ENCODE measurements at regions not wholly inside any gene's neighbourhood (a gene's known extent, or its start where the extent isn't known, plus 50 kb on each side); places are given as distances from the start of the nearest gene placed in this dataset.

DNA sequence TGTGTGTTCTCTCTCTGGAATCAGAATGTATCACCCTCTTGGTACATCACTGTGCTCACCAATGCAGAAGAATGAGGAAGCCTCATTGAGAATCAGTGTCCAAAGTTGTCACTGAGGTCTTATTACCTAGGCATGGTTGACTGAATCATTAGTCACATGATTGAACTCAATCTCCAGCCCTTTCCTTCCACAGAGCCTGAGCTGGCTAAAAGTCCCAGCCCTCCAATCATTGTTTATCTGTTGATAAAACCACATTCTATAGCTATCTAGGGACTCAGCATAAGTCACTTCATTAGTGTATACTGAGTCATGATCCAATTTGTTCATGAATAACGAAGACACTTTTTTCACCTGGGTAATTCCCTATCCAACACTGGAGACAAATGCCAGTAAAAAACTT is 396.8 kb downstream of the TRAM1L1 start:
- DNase-seq (no peak), ATAC-seq (ENCODE audit: low read depth) (no peak)
- Histone ChIP-seq H2BK120ac (ENCODE audit: low read depth, low read length) (no peak overlapping the region), H4K5ac (ENCODE audit: low read depth, low read length) (no peak overlapping the region), H2AK9ac (replicated peaks; ENCODE audit: low read depth, low read length, poor library complexity) (no peak overlapping the region), H3K79me1 (ENCODE audit: low read depth in 1 of 2, low read length in 2 of 2) (no peaks in the 10 kb centered on the region), H3K9me3 (ENCODE audit: control insufficient read depth, insufficient read depth, low read length) (peaks cover 4% of the 10 kb centered on the region; the same call in 1 of the 2 replicates), H3K4me1 (ENCODE audit: control insufficient read depth, insufficient read depth, low read length) (no peaks in the 10 kb centered on the region), H2AK5ac (ENCODE audit: low read depth, low read length) (no peak overlapping the region), H2BK5ac (ENCODE audit: low read depth, low read length, poor library complexity, severe bottlenecking) (no peak overlapping the region), H4K91ac (ENCODE audit: insufficient read depth, low read depth, low read length) (no peak overlapping the region), H3K4me3 (ENCODE audit: insufficient read depth, low read depth, low read length) (no peak overlapping the region), H2BK20ac (ENCODE audit: low read depth, low read length) (no peak overlapping the region), H4K20me1 (ENCODE audit: insufficient read depth, low read length) (no peaks in the 10 kb centered on the region), H3K36me3 (ENCODE audit: control insufficient read depth, insufficient read depth, low read length) (no peaks in the 10 kb centered on the region), H2AFZ (replicated peaks; ENCODE audit: low read length, poor library complexity) (no peak overlapping the region), H3K27ac (ENCODE audit: insufficient read depth, low read length) (no peak overlapping the region), H3K18ac (ENCODE audit: low read depth, low read length) (no peak overlapping the region), H3K4ac (ENCODE audit: low read depth, low read length) (no peak overlapping the region), H3K4me2 (ENCODE audit: low read depth, low read length) (no peak overlapping the region), H3K27me3 (ENCODE audit: control insufficient read depth, insufficient read depth, low read length) (no peaks in the 10 kb centered on the region), H3K56ac (ENCODE audit: extremely low read depth, insufficient read depth, low read length) (no peak overlapping the region), H3K23ac (ENCODE audit: low read depth, low read length) (no peak overlapping the region), H3K9me1 (ENCODE audit: insufficient read depth, low read length) (no peaks in the 10 kb centered on the region), H3K9ac (ENCODE audit: low read depth, low read length) (no peak overlapping the region), H4K8ac (ENCODE audit: low read depth in 2 of 2, low read length in 2 of 2) (no peak overlapping the region), H2BK15ac (ENCODE audit: low read depth, low read length) (no peak overlapping the region), H3K14ac (replicated peaks; ENCODE audit: low read depth, low read length) (no peak overlapping the region)
- in situ Hi-C loops (cut with MboI; ENCODE audit: low sequenced_read_pairs) = no loop called here
- ChIA-PET POLR2A (ENCODE audit: unreplicated experiment) (no interaction called here), CTCF (no interaction called here)
- no TSS peak for BruUV-seq (replicated peaks)
- intact Hi-C loops (cut with micrococcal nuclease) = no loop called here
- dilution Hi-C loops (cut with HindIII; ENCODE audit: low sequenced_read_pairs, unreplicated experiment) = no loop called here
- no peak for TF ChIP-seq RAD21 (IDR thresholded peaks at IDR 0.05; ENCODE audit: low read length)
- TF ChIP-seq SMC3 (IDR thresholded peaks at IDR 0.05; ENCODE audit: low read depth, low read length) = no peak
- no peak for TF ChIP-seq CEBPB (IDR thresholded peaks at IDR 0.05; ENCODE audit: low read depth, low read length)
- no peak for TF ChIP-seq MXI1 (IDR thresholded peaks at IDR 0.05; ENCODE audit: borderline replicate concordance, low read depth, low read length)
- no peak for TF ChIP-seq MAFK (IDR thresholded peaks at IDR 0.05; ENCODE audit: low read depth, low read length)
- TF ChIP-seq, protein P1, sequence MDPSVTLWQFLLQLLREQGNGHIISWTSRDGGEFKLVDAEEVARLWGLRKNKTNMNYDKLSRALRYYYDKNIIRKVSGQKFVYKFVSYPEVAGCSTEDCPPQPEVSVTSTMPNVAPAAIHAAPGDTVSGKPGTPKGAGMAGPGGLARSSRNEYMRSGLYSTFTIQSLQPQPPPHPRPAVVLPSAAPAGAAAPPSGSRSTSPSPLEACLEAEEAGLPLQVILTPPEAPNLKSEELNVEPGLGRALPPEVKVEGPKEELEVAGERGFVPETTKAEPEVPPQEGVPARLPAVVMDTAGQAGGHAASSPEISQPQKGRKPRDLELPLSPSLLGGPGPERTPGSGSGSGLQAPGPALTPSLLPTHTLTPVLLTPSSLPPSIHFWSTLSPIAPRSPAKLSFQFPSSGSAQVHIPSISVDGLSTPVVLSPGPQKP (IDR thresholded peaks at IDR 0.05; ENCODE audit: borderline replicate concordance, low read depth, low read length) = no peak
- TF ChIP-seq CHD1 (IDR thresholded peaks at IDR 0.05; ENCODE audit: low read depth, low read length) = no peak
- WGBS, 2 experiments (ENCODE audit: extremely low coverage in 2 of 2, insufficient read length in 1 of 2) = no CpG with 5 or more reads among the region's 1 CpG

All from IMR-90 (cell line).